Testis (tissue), 2 donors: ENCODE measurements at regions not wholly inside any gene's neighbourhood (a gene's known extent, or its start where the extent isn't known, plus 50 kb on each side); places are given as distances from the start of the nearest gene placed in this dataset.

Source experiments
- POLR2A ChIP-seq: fragments of 450-650 bp; IDR thresholded peaks from one replicate; pipeline ENCODE4 v1.6.1; 2017; ENCODE audit warnings: antibody characterized with exemption, mild to moderate bottlenecking, moderate library complexity
- TF ChIP-seq, protein P1 (sequence below), 3 experiments: fragments of 450-650 bp in 2 of 3; fragments of 200-600 bp in 1 of 3; sonication (generic) in 1 of 3; IDR thresholded peaks; one replicate each; pipeline ENCODE4 v1.5.1; 2016 to 2019; ENCODE audit warnings: antibody characterized with exemption in 3 of 3, mild to moderate bottlenecking in 2 of 3, moderate library complexity in 1 of 3

DNA sequence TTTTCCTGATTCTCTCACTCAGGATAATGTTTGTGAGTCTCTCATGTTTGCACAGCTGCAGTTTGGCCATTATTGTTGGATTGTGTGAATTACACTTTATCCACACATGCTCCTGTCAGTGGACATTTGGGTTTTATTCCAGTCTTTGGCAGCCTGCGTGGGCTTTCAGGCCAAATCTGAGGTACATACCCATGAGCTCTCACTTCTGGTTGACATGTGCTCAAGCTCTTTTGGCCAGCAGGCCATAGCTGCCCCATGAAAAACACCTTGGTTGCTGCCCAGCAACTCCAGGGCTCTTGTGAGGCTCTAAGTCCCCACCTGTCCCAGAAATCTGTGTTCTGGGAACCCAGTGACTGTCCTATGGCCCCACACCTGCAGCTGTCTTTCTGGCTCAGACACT, 124.5 kb upstream of the GALNT2 start:
- TF ChIP-seq, protein P1, sequence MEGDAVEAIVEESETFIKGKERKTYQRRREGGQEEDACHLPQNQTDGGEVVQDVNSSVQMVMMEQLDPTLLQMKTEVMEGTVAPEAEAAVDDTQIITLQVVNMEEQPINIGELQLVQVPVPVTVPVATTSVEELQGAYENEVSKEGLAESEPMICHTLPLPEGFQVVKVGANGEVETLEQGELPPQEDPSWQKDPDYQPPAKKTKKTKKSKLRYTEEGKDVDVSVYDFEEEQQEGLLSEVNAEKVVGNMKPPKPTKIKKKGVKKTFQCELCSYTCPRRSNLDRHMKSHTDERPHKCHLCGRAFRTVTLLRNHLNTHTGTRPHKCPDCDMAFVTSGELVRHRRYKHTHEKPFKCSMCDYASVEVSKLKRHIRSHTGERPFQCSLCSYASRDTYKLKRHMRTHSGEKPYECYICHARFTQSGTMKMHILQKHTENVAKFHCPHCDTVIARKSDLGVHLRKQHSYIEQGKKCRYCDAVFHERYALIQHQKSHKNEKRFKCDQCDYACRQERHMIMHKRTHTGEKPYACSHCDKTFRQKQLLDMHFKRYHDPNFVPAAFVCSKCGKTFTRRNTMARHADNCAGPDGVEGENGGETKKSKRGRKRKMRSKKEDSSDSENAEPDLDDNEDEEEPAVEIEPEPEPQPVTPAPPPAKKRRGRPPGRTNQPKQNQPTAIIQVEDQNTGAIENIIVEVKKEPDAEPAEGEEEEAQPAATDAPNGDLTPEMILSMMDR (IDR thresholded peaks at IDR 0.05): no peak
- no peak for TF ChIP-seq POLR2A
